GM23248 (cell line): ENCODE measurements at regions not wholly inside any gene's neighbourhood (a gene's known extent, or its start where the extent isn't known, plus 50 kb on each side); places are given as distances from the start of the nearest gene placed in this dataset.

Experiments
- DNase-seq: peaks from one replicate; pipeline ENCODE4 v3.0.0-alpha.2; 2015
- H2AFZ ChIP-seq: fragments of 200-600 bp; sonication (generic); 2 replicates; pipeline ENCODE4 v1.6.1; 2016; ENCODE audit warnings: antibody characterized with exemption
- H3F3A ChIP-seq: fragments of 200-600 bp; sonication (generic); 2 replicates; pipeline ENCODE4 v1.6.1; 2016; ENCODE audit warnings: mild to moderate bottlenecking, antibody characterized with exemption, mixed run types; ENCODE audit not compliant: insufficient read depth
- H3K27ac ChIP-seq: fragments of 200-600 bp; sonication (generic); 2 replicates; pipeline ENCODE4 v1.5.1; 2016; ENCODE audit warnings: mild to moderate bottlenecking
- H3K27me3 ChIP-seq: fragments of 200-600 bp; sonication (generic); replicated peaks from 2 replicates; pipeline ENCODE4 v1.6.1; 2016; ENCODE audit warnings: mild to moderate bottlenecking; ENCODE audit not compliant: insufficient read depth
- H3K36me3 ChIP-seq: fragments of 200-600 bp; sonication (generic); 2 replicates; pipeline ENCODE4 v1.6.1; 2016; ENCODE audit warnings: low read depth, mild to moderate bottlenecking
- H3K4me1 ChIP-seq: fragments of 200-600 bp; sonication (generic); 2 replicates; pipeline ENCODE4 v1.6.1; 2016; ENCODE audit warnings: mild to moderate bottlenecking; ENCODE audit not compliant: insufficient read depth
- H3K4me2 ChIP-seq: fragments of 200-600 bp; sonication (generic); one replicate; pipeline ENCODE4 v1.6.1; 2016; ENCODE audit warnings: mild to moderate bottlenecking; ENCODE audit not compliant: unreplicated experiment
- H3K4me3 ChIP-seq: fragments of 200-600 bp; sonication (generic); 2 replicates; pipeline ENCODE4 v1.5.1; 2016; ENCODE audit warnings: mild to moderate bottlenecking
- H3K79me2 ChIP-seq: fragments of 200-600 bp; sonication (generic); 2 replicates; pipeline ENCODE4 v1.6.1; 2016; ENCODE audit warnings: mild to moderate bottlenecking; ENCODE audit not compliant: insufficient read depth
- H3K9ac ChIP-seq: fragments of 200-600 bp; sonication (generic); 2 replicates; pipeline ENCODE4 v1.6.1; 2016; ENCODE audit warnings: mild to moderate bottlenecking
- H3K9me2 ChIP-seq: fragments of 200-600 bp; sonication (generic); 2 replicates; pipeline ENCODE4 v1.6.1; 2016; ENCODE audit warnings: mixed run types, mild to moderate bottlenecking, moderate library complexity; ENCODE audit not compliant: insufficient read depth
- H3K9me3 ChIP-seq: fragments of 200-600 bp; sonication (generic); one replicate; pipeline ENCODE4 v1.6.1; 2017; ENCODE audit warnings: low read depth
- H4K20me1 ChIP-seq: fragments of 200-600 bp; sonication (generic); 2 replicates; pipeline ENCODE4 v1.6.0; 2016; ENCODE audit not compliant: insufficient read depth
- EZH2 ChIP-seq: fragments of 200-600 bp; sonication (generic); IDR thresholded peaks from 2 replicates; pipeline ENCODE4 v1.6.1; 2018; ENCODE audit warnings: antibody characterized with exemption, mild to moderate bottlenecking; ENCODE audit not compliant: insufficient read depth, poor library complexity, severe bottlenecking
- EZH2phosphoT487 ChIP-seq: fragments of 200-600 bp; sonication (generic); IDR thresholded peaks from 2 replicates; pipeline ENCODE4 v1.6.1; 2018; ENCODE audit warnings: antibody characterized with exemption, moderate library complexity, mild to moderate bottlenecking, low read depth; ENCODE audit not compliant: insufficient read depth
- WGBS, 2 experiments: methylation state at CpG; one replicate each; pipeline ENCODE4 v1.1.6; 2015 to 2017; ENCODE audit warnings: low lambda C conversion rate in 2 of 2, low coverage in 1 of 2; ENCODE audit errors: missing lambda C conversion rate in 2 of 2; 5-methylcytosine and 5-hydroxymethylcytosine counted together
- in situ Hi-C: fragments of 300-500 bp; cut with MboI; formaldehyde crosslinking; loops from 2 replicates; pipeline ENCODE4 v1.15.0; 2020

DNA sequence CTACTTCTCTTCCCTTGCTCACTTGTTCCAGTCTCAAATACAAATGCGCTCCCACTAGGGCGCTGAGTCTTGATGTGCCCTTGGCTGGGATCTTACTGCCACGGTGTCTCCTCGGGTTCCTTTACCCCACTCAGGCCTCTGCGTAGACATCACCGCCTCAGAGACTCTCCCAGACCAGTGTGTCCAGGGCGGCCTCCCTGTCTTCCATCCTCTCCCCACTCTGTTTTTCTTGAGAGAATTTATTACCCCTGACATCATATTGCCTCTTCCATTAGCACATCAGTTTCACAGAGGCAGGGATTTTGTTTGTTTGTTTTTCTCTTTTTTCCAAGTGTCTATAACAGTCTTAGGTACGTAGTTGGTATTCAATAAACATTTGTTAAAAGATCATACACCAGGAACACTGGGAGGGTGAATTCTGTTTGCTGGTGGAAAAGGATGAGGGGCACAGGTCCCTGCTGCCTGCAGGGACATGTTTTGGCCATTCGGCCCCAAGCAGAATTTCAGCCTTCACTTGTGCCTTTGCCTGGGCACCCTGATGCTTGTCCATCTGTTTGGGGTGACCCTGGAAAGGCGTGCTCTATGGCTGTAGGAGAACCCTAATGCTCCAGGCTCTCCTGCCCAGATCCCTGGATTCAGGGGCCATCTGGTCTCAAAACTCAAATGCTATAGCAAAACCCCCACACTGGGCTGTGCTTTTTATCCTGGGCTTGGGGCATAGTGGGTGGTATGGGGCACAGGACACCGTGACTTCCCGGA, 55.0 kb downstream of the RPL37A start:
- 94 to 97% methylated on average over 12 of the region's 12 CpGs for WGBS, 2 experiments
- H3K9ac ChIP-seq = no peak overlapping the region
- H3K36me3 ChIP-seq = no peaks in the 10 kb centered on the region
- no peaks in the 10 kb centered on the region for H3K79me2 ChIP-seq
- H3K27ac ChIP-seq = peak overlapping the region; percentile 21; the same call in 1 of the 2 replicates
- DNase-seq = no peak
- H3K4me1 ChIP-seq = peaks cover 65% of the 10 kb centered on the region
- in situ Hi-C loops = no loop called here
- H3K4me2 ChIP-seq = peak overlapping the region; percentile 47
- H3K9me3 ChIP-seq = no peaks in the 10 kb centered on the region
- no peaks in the 10 kb centered on the region for H3K9me2 ChIP-seq
- no peak overlapping the region for H3K4me3 ChIP-seq
- H3F3A ChIP-seq = peaks cover 17% of the 10 kb centered on the region; the same call in 1 of the 2 replicates
- no peak for TF ChIP-seq EZH2phosphoT487
- TF ChIP-seq EZH2 = no peak
- H3K27me3 ChIP-seq = no peaks in the 10 kb centered on the region
- H2AFZ ChIP-seq = no peak overlapping the region
- no peaks in the 10 kb centered on the region for H4K20me1 ChIP-seq

DNA sequence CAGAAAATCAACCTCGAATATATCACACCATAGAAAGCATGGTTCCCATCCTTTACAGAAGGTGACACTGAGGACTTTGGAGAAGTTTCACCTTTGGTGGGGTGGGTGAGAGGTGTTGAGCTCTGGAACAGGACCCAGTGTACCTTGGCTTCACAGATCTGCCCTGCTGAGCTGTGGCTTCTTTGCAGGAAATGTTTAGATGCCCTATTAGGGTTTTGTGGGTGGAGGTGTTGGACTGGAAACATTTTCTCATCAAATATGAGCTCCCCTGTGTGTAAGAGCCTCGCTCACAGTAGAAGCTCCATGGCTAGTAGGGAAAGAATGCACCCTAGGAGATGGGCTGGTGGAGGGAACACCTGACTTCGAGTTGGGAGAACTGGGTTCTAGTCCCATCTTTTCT, 55.6 kb downstream of the RPL37A start:
- TF ChIP-seq EZH2phosphoT487 = no peak
- TF ChIP-seq EZH2 = no peak
- no peaks in the 10 kb centered on the region for H3K27me3 ChIP-seq
- DNase-seq = no peak
- no peaks in the 10 kb centered on the region for H3K79me2 ChIP-seq
- H3K4me2 ChIP-seq = no peak overlapping the region
- no peaks in the 10 kb centered on the region for H4K20me1 ChIP-seq
- peaks cover 64% of the 10 kb centered on the region for H3K4me1 ChIP-seq
- in situ Hi-C loops = no loop called here
- H3K9me2 ChIP-seq = no peaks in the 10 kb centered on the region
- no peak overlapping the region for H3K27ac ChIP-seq
- 91 to 96% methylated on average over 3 of the region's 3 CpGs for WGBS, 2 experiments
- H3K9ac ChIP-seq = no peak overlapping the region
- H3K9me3 ChIP-seq = no peaks in the 10 kb centered on the region
- no peak overlapping the region for H3K4me3 ChIP-seq
- H3K36me3 ChIP-seq = no peaks in the 10 kb centered on the region
- no peak overlapping the region for H2AFZ ChIP-seq
- peaks cover 15% of the 10 kb centered on the region; the same call in 1 of the 2 replicates for H3F3A ChIP-seq

DNA sequence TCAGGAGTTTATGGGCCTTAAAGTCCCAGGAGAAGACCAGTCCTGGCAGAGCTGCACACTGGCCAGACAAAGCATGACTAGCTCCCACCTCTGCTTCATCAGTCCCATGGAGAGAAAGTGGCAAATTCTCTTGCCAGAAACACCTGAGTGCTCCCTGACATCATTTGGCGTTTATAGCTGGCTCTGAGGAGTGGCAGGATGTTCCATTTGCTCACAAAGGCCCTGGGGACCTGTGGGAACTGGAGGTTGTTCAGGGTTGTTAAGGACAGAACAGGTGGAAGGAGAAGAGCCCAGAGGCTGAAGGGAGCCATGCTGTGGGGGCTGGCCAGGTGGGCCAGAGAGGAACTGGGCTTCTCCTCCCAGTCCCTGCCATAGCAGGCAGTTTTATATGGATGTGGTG, 56.1 kb downstream of the RPL37A start:
- 83 to 95% methylated on average over 1 of the region's 1 CpG for WGBS, 2 experiments
- Histone ChIP-seq H3K79me2 (no peaks in the 10 kb centered on the region), H3K27me3 (no peaks in the 10 kb centered on the region), H4K20me1 (no peaks in the 10 kb centered on the region), H3F3A (peaks cover 15% of the 10 kb centered on the region; the same call in 1 of the 2 replicates), H3K27ac (no peak overlapping the region), H3K36me3 (no peaks in the 10 kb centered on the region), H2AFZ (no peak overlapping the region), H3K9me2 (no peaks in the 10 kb centered on the region), H3K9me3 (no peaks in the 10 kb centered on the region), H3K4me3 (no peak overlapping the region), H3K4me1 (peaks cover 67% of the 10 kb centered on the region), H3K4me2 (peak overlapping the region; percentile 12), H3K9ac (no peak overlapping the region)
- no peak for DNase-seq
- TF ChIP-seq EZH2 (no peak), EZH2phosphoT487 (no peak)
- in situ Hi-C loops = no loop called here

DNA sequence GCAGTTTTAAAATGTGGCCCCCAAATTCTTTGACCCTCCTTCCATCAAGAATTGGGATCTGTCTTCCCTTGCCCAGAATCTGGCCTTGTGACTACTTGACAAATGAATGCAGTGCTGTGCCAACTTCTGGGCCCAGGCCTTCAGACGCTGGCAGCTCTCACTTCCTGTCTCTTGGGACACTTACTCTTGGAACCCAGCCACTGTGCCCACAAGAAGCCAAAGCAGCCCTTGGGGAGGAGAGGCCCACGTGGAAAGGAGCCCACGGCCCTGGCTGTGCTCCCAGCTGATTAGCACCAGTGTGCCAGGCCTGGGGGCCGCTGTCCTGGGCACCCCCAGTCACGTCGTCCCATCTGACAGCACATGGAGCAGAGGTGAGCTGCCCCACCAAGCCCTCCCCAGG, 56.6 kb downstream of the RPL37A start:
- peaks cover 69% of the 10 kb centered on the region for H3K4me1 ChIP-seq
- H3K4me3 ChIP-seq = no peak overlapping the region
- H3F3A ChIP-seq = peaks cover 15% of the 10 kb centered on the region; the same call in 1 of the 2 replicates
- no peaks in the 10 kb centered on the region for H4K20me1 ChIP-seq
- H3K27me3 ChIP-seq = no peaks in the 10 kb centered on the region
- 65 to 66% methylated on average over 6 of the region's 6 CpGs for WGBS, 2 experiments
- TF ChIP-seq EZH2 = no peak
- no peak for TF ChIP-seq EZH2phosphoT487
- H3K36me3 ChIP-seq = no peaks in the 10 kb centered on the region
- no peaks in the 10 kb centered on the region for H3K9me3 ChIP-seq
- in situ Hi-C loops = no loop called here
- DNase-seq = peak; percentile 79
- no peak overlapping the region for H3K9ac ChIP-seq
- peak overlapping the region; percentile 12 for H3K4me2 ChIP-seq
- H2AFZ ChIP-seq = no peak overlapping the region
- no peaks in the 10 kb centered on the region for H3K79me2 ChIP-seq
- H3K27ac ChIP-seq = no peak overlapping the region
- no peaks in the 10 kb centered on the region for H3K9me2 ChIP-seq
